Left ventricle myocardium inferior (tissue), 1 donor: ENCODE measurements at regions not wholly inside any gene's neighbourhood (a gene's known extent, or its start where the extent isn't known, plus 50 kb on each side); places are given as distances from the start of the nearest gene placed in this dataset.

Experiments
- DNase-seq: peaks from one replicate; pipeline ENCODE4 v3.0.0-alpha.2; 2020
- H3K27ac ChIP-seq: fragments of 200-600 bp; replicated peaks from 2 replicates; pipeline ENCODE4 v1.8.0; 2021
- H3K27me3 ChIP-seq: fragments of 200-600 bp; 2 replicates; pipeline ENCODE4 v1.8.0; 2021; ENCODE audit warnings: low read depth
- H3K36me3 ChIP-seq: fragments of 200-600 bp; 2 replicates; pipeline ENCODE4 v1.8.0; 2021
- H3K4me1 ChIP-seq: fragments of 200-600 bp; 2 replicates; pipeline ENCODE4 v1.8.0; 2021
- H3K4me3 ChIP-seq: fragments of 200-600 bp; 2 replicates; pipeline ENCODE4 v1.8.0; 2021; ENCODE audit warnings: mild to moderate bottlenecking, moderate library complexity
- H3K9me3 ChIP-seq: fragments of 200-600 bp; replicated peaks from 2 replicates; pipeline ENCODE4 v1.8.0; 2021
- intact Hi-C: fragments of 100-400 bp; cut with micrococcal nuclease; formaldehyde crosslinking; loops from one replicate; pipeline ENCODE4 v1.11.0; 2022
- TF ChIP-seq, protein P1 (sequence below): fragments of 200-600 bp; IDR thresholded peaks from 2 replicates; pipeline ENCODE4 v1.8.0; 2021; ENCODE audit warnings: antibody characterized with exemption, mild to moderate bottlenecking, borderline replicate concordance
- donor health status: DM: no; HTN: yes; CAD: no; lungs with severe emphysema.

DNA sequence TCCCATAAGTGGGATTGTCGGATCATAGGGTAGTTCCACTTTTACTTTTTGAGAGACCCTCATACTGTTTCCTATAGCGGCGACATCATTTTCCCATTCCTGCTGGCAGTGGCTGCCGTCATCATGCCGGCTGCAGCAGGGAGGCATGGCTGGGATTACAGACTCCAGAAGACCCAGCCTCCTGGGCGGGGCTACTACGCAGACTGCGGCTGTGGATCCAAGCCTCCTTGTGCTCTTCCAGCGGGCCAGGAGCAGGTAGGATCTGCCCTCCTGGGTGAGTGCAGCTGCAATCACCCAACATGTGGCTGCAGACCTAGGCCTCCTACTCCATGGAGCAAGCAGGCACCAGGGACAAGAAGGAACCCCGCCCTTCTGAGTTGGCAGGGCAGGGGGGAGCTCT is 359.2 kb downstream of the GALR1 start:
- peaks cover 24% of the 10 kb centered on the region for H3K27me3 ChIP-seq
- no peaks in the 10 kb centered on the region for H3K4me1 ChIP-seq
- no peaks in the 10 kb centered on the region for H3K36me3 ChIP-seq
- TF ChIP-seq, protein P1, sequence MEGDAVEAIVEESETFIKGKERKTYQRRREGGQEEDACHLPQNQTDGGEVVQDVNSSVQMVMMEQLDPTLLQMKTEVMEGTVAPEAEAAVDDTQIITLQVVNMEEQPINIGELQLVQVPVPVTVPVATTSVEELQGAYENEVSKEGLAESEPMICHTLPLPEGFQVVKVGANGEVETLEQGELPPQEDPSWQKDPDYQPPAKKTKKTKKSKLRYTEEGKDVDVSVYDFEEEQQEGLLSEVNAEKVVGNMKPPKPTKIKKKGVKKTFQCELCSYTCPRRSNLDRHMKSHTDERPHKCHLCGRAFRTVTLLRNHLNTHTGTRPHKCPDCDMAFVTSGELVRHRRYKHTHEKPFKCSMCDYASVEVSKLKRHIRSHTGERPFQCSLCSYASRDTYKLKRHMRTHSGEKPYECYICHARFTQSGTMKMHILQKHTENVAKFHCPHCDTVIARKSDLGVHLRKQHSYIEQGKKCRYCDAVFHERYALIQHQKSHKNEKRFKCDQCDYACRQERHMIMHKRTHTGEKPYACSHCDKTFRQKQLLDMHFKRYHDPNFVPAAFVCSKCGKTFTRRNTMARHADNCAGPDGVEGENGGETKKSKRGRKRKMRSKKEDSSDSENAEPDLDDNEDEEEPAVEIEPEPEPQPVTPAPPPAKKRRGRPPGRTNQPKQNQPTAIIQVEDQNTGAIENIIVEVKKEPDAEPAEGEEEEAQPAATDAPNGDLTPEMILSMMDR = no peak
- no peak overlapping the region for H3K4me3 ChIP-seq
- intact Hi-C loops = no loop called here
- no peak overlapping the region for H3K27ac ChIP-seq
- H3K9me3 ChIP-seq = peaks cover 5% of the 10 kb centered on the region
- no peak for DNase-seq

DNA sequence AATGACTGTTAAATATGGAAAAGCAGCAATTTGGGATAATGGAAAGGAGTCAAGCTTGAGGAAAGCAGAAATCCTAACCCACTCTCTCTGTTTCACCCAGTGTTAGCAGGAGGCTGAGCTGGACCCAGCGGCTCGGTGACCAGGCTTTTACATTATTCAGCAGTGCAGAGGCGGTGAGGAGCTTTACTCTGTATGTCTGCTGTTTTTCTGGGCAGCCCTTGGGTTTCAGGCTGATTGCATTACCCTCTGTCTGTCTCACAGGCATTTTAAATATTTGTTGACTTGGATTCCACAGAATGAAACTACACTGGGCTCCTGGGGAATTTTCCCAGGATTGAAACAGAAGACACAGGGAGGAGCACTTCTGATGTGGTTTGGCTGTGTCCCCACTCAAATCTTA is 368.0 kb downstream of the GALR1 start:
- H3K27me3 ChIP-seq = peaks cover 7% of the 10 kb centered on the region
- no peak for DNase-seq
- peaks cover 5% of the 10 kb centered on the region for H3K4me1 ChIP-seq
- peaks cover 4% of the 10 kb centered on the region for H3K9me3 ChIP-seq
- no peak overlapping the region for H3K4me3 ChIP-seq
- TF ChIP-seq, protein P1 = no peak
- peak overlapping the region; percentile 5 for H3K27ac ChIP-seq
- H3K36me3 ChIP-seq = no peaks in the 10 kb centered on the region
- intact Hi-C loops = no loop called here

GRCh38 chr18:77619525-77619924 is 369.9 kb downstream of the GALR1 start:
- Histone ChIP-seq H3K36me3 (no peaks in the 10 kb centered on the region), H3K27ac (peak overlapping the region; percentile 70), H3K27me3 (no peaks in the 10 kb centered on the region), H3K4me1 (peaks cover 5% of the 10 kb centered on the region), H3K9me3 (peaks cover 4% of the 10 kb centered on the region), H3K4me3 (no peak overlapping the region)
- TF ChIP-seq, protein P1 = no peak
- DNase-seq = no peak
- intact Hi-C loops = no loop called here

- Histone ChIP-seq H3K36me3 (no peaks in the 10 kb centered on the region), H3K27ac (no peak overlapping the region), H3K9me3 (peaks cover 4% of the 10 kb centered on the region), H3K4me3 (no peak overlapping the region), H3K4me1 (peaks cover 5% of the 10 kb centered on the region), H3K27me3 (no peaks in the 10 kb centered on the region)
- TF ChIP-seq, protein P1 = no peak
- no peak for DNase-seq
- intact Hi-C loops = no loop called here
These were observed 372.5 kb downstream of the GALR1 start for GRCh38 chr18:77622009-77622692.

DNA sequence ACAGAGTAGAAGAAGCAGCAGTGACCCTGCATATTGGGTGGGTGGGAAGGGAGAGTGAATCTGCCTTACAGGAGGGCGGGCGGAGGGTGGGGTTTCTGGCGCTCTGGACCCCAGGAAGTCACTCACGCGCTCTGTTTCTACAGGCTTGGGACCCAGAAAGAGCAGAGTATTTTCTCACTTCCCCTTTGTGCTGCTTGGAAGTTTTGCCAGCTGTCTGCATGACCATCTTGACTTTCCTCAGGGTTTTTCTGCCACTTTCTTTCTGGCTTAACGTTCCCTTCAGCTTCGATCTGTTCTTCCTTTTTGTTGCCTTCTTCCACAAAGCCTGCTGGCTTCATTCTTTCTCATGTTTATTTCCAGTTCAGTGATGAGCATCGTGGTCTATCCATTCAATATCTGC is 383.1 kb downstream of the GALR1 start:
- peaks cover 13% of the 10 kb centered on the region for H3K9me3 ChIP-seq
- TF ChIP-seq, protein P1 = no peak
- intact Hi-C loops = no loop called here

More for the DNA sequence above, 383.1 kb downstream of the GALR1 start:
- Histone ChIP-seq H3K4me3 (no peak overlapping the region), H3K27me3 (peaks cover 15% of the 10 kb centered on the region), H3K4me1 (no peaks in the 10 kb centered on the region), H3K27ac (no peak overlapping the region), H3K36me3 (no peaks in the 10 kb centered on the region)
- DNase-seq = no peak
